DND-41 (cell line): ENCODE measurements at regions not wholly inside any gene's neighbourhood (a gene's known extent, or its start where the extent isn't known, plus 50 kb on each side); places are given as distances from the start of the nearest gene placed in this dataset.

Source experiments
- ATAC-seq: fragments of 200-7000 bp; cut with Tn5 transposase; 3 replicates; pipeline ENCODE4 v1.9.1; 2021; ENCODE audit warnings: low read depth; ENCODE audit not compliant: insufficient read depth
- DNase-seq: peaks from one replicate; pipeline ENCODE4 v3.0.0-alpha.2; 2020
- H2AFZ ChIP-seq: 2 replicates; pipeline ENCODE4 v1.6.0; 2012; ENCODE audit warnings: low read depth, low read length
- H3K27ac ChIP-seq: 2 replicates; pipeline ENCODE4 v1.5.1; 2012; ENCODE audit warnings: low read length, inconsistent platforms
- H3K27me3 ChIP-seq: fragments of 200-600 bp; sonication (generic); 2 replicates; pipeline ENCODE4 v1.6.0; 2012; ENCODE audit warnings: low read length, mild to moderate bottlenecking, inconsistent platforms; ENCODE audit not compliant: insufficient read depth, poor library complexity
- H3K36me3 ChIP-seq: 2 replicates; pipeline ENCODE4 v1.5.1; 2012; ENCODE audit warnings: low read length, inconsistent platforms; ENCODE audit not compliant: insufficient read depth
- H3K4me1 ChIP-seq: 2 replicates; pipeline ENCODE4 v1.5.1; 2012; ENCODE audit warnings: mild to moderate bottlenecking, low read length; ENCODE audit not compliant: insufficient read depth
- H3K4me2 ChIP-seq: 2 replicates; pipeline ENCODE4 v1.6.0; 2012; ENCODE audit warnings: mild to moderate bottlenecking, moderate library complexity, low read length, inconsistent platforms; ENCODE audit not compliant: insufficient read depth
- H3K4me3 ChIP-seq, 2 experiments: fragments of 200-600 bp in 1 of 2; shearing (Covaris generic) in 1 of 2; 2 replicates each; pipeline ENCODE4 v1.5.1; 2012 to 2016; ENCODE audit warnings: inconsistent platforms in 2 of 2, low read length in 2 of 2, mild to moderate bottlenecking in 2 of 2, low read depth in 1 of 2, moderate library complexity in 1 of 2
- H3K79me2 ChIP-seq: 2 replicates; pipeline ENCODE4 v1.6.0; 2012; ENCODE audit warnings: low read length, inconsistent platforms; ENCODE audit not compliant: insufficient read depth
- H3K9ac ChIP-seq: 2 replicates; pipeline ENCODE4 v1.6.0; 2012; ENCODE audit warnings: low read depth, mild to moderate bottlenecking, inconsistent platforms, low read length, moderate library complexity
- H3K9me3 ChIP-seq: 2 replicates; pipeline ENCODE4 v1.5.1; 2012; ENCODE audit warnings: low read length, moderate library complexity, mild to moderate bottlenecking, inconsistent platforms; ENCODE audit not compliant: insufficient read depth, severe bottlenecking
- H4K20me1 ChIP-seq: 2 replicates; pipeline ENCODE4 v1.6.0; 2012; ENCODE audit warnings: low read length; ENCODE audit not compliant: insufficient read depth
- EZH2 ChIP-seq: IDR thresholded peaks from 3 replicates; pipeline ENCODE4 v1.6.1; 2012; ENCODE audit warnings: borderline replicate concordance, low read depth, mild to moderate bottlenecking, moderate library complexity, low read length, inconsistent platforms; ENCODE audit not compliant: severe bottlenecking
- TF ChIP-seq, protein P1 (sequence below): IDR thresholded peaks from 2 replicates; pipeline ENCODE4 v1.5.1; 2012; ENCODE audit warnings: borderline replicate concordance, low read length, moderate library complexity, mild to moderate bottlenecking; ENCODE audit not compliant: poor library complexity, severe bottlenecking; ENCODE audit errors: extremely low read depth

DNA sequence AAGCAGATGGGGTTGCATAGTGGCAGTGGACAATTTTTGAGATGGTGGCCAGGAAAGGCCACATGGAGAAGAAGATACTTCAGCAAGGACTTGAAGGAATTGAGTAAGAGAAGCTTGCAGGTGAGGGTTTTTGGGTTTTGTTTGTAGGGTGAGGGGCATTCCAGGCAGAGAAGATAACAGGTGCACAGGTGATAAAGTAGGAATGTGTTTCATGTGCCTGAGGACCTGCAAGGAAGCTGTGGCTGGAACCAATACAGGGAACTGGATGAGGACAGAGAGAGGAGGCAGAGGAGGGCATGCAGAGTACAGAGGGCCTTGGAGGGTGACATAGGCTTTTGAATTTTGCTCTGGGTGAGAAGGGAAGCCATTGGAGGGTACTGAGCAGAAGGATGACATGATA is 314.5 kb downstream of the KLF12 start:
- Histone ChIP-seq H3K4me2 (no peak overlapping the region), H3K36me3 (no peaks in the 10 kb centered on the region), H3K79me2 (peaks cover 9% of the 10 kb centered on the region), H3K4me3 (no peak overlapping the region), H3K27ac (no peak overlapping the region), H3K9me3 (no peaks in the 10 kb centered on the region), H2AFZ (no peak overlapping the region), H3K9ac (no peak overlapping the region), H3K4me1 (no peaks in the 10 kb centered on the region), H4K20me1 (0 out of 2 replicates have a peak, but pooled peaks cover 3% of the 10 kb centered on the region), H3K27me3 (no peaks in the 10 kb centered on the region)
- DNase-seq (no peak), ATAC-seq (no peak)
- no peak for TF ChIP-seq EZH2
- TF ChIP-seq, protein P1, sequence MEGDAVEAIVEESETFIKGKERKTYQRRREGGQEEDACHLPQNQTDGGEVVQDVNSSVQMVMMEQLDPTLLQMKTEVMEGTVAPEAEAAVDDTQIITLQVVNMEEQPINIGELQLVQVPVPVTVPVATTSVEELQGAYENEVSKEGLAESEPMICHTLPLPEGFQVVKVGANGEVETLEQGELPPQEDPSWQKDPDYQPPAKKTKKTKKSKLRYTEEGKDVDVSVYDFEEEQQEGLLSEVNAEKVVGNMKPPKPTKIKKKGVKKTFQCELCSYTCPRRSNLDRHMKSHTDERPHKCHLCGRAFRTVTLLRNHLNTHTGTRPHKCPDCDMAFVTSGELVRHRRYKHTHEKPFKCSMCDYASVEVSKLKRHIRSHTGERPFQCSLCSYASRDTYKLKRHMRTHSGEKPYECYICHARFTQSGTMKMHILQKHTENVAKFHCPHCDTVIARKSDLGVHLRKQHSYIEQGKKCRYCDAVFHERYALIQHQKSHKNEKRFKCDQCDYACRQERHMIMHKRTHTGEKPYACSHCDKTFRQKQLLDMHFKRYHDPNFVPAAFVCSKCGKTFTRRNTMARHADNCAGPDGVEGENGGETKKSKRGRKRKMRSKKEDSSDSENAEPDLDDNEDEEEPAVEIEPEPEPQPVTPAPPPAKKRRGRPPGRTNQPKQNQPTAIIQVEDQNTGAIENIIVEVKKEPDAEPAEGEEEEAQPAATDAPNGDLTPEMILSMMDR, result no peak

DNA sequence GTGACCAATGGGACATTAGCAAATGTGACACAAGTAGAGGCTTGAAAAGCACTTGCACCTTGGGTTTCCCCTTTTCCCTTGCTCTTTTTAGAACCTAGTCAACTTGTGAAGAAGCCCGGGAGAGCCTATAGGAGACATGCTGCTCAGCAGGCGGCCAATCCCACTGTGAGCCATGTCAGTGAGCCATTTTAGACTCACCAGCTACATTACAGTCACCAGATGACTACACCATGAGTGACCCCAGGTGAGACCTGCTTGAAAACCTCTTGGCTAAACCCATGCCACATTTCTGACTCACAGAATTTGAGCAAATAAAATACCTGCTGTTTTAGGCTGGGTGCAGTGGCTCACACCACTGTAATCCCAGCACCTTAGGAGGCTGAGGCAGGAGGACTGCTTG is 317.5 kb downstream of the KLF12 start:
- peaks cover 20% of the 10 kb centered on the region for H3K36me3 ChIP-seq
- ATAC-seq (no peak), DNase-seq (no peak)
- no peaks in the 10 kb centered on the region for H3K4me1 ChIP-seq
- H3K79me2 ChIP-seq, result peaks cover 13% of the 10 kb centered on the region
- 0 out of 2 replicates have a peak, but pooled peaks cover 3% of the 10 kb centered on the region for H4K20me1 ChIP-seq
- H3K4me2 ChIP-seq, result no peak overlapping the region
- H2AFZ ChIP-seq, result no peak overlapping the region
- H3K9me3 ChIP-seq, result no peaks in the 10 kb centered on the region
- no peaks in the 10 kb centered on the region for H3K27me3 ChIP-seq
- TF ChIP-seq, protein P1, result no peak
- TF ChIP-seq EZH2, result no peak
- H3K27ac ChIP-seq, result no peak overlapping the region
- no peak overlapping the region for H3K4me3 ChIP-seq
- H3K9ac ChIP-seq, result no peak overlapping the region

DNA sequence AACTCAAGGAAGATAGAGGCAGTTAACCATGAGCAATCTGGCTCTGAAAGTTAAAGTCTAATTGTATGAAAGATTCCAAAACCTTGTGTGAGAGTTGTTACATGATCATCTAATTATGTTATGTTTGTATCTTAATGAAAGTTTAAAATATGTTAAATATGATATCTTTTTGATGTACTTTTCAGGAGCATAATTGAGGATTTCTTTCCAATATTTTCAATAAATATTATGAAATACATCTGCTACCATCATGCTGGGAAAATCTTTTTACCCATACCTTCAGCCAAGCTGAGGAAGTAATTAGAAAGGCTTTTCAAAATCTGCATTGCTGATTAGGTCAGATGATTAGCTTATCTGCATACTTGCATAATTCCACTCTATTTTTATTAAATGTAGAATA is 318.4 kb downstream of the KLF12 start:
- H3K9me3 ChIP-seq, result no peaks in the 10 kb centered on the region
- H3K27ac ChIP-seq, result no peak overlapping the region
- peaks cover 10% of the 10 kb centered on the region for H3K79me2 ChIP-seq
- H3K4me2 ChIP-seq, result no peak overlapping the region
- no peaks in the 10 kb centered on the region for H3K4me1 ChIP-seq
- H3K27me3 ChIP-seq, result no peaks in the 10 kb centered on the region
- no peak overlapping the region for H2AFZ ChIP-seq
- no peak overlapping the region for H3K4me3 ChIP-seq
- no peak for DNase-seq
- TF ChIP-seq, protein P1, result no peak
- no peak for TF ChIP-seq EZH2
- ATAC-seq, result no peak
- H4K20me1 ChIP-seq, result 0 out of 2 replicates have a peak, but pooled peaks cover 3% of the 10 kb centered on the region
- H3K36me3 ChIP-seq, result peaks cover 23% of the 10 kb centered on the region
- H3K9ac ChIP-seq, result no peak overlapping the region

DNA sequence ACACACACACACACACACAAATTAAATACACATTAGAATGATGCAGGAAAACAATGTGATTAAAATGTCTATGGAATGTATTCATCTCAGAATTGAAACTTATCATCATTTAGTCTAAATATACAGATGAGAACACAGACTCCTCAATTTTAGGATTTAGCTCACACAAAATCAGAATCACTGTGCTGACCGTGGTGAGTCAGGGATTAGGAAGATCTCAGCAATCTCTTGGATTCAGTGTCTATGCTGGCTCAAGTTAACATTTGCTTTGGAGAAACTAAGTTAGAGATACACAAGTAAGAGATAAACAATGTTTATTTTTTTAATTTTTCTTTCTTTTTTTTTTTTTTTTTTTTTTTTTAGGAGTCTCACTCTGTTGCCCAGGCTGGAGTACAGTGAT is 323.6 kb downstream of the KLF12 start:
- no peak for DNase-seq
- TF ChIP-seq EZH2, result no peak
- TF ChIP-seq, protein P1, result no peak
- Histone ChIP-seq H4K20me1 (no peaks in the 10 kb centered on the region), H3K27ac (no peak overlapping the region), H3K4me1 (no peaks in the 10 kb centered on the region), H3K4me3 (no peak overlapping the region), H3K9me3 (no peaks in the 10 kb centered on the region), H3K79me2 (peaks cover 10% of the 10 kb centered on the region; the same call in 1 of the 2 replicates), H3K36me3 (peaks cover 37% of the 10 kb centered on the region), H3K27me3 (no peaks in the 10 kb centered on the region), H2AFZ (no peak overlapping the region), H3K4me2 (no peak overlapping the region), H3K9ac (no peak overlapping the region)
- no peak for ATAC-seq
